HEK293 (cell line): ENCODE measurements at regions not wholly inside any gene's neighbourhood (a gene's known extent, or its start where the extent isn't known, plus 50 kb on each side); places are given as distances from the start of the nearest gene placed in this dataset.

ENCODE experiments used
- CTCF ChIA-PET: fragments of 350-600 bp; formaldehyde crosslinking; extraction: SDS; loops from one replicate; lab custom pipeline; 2021; ENCODE audit warnings: antibody characterized with exemption; lab: Yijun Ruan, JAX
- POLR2A ChIA-PET: fragments of 300-600 bp; formaldehyde crosslinking; extraction: SDS; loops from one replicate; lab custom pipeline; 2020; ENCODE audit warnings: antibody characterized with exemption, inconsistent platforms; lab: Yijun Ruan, JAX
- H3K27ac ChIP-seq: fragments of 200-500 bp; sonication (Bioruptor generic); 2 replicates; pipeline ENCODE4 v1.5.1; 2014; ENCODE audit warnings: low read depth, low read length, control low read depth, inconsistent platforms; ENCODE audit errors: extremely low read depth
- H3K36me3 ChIP-seq, 2 experiments: fragments of 200-500 bp in 1 of 2; sonication (Bioruptor generic) in 1 of 2; 1 replicate in 1 of 2; 2 replicates in 1 of 2; pipeline ENCODE4 v1.5.1; 2014 to 2017; ENCODE audit warnings: inconsistent platforms in 2 of 2, low read length in 2 of 2; ENCODE audit not compliant: control insufficient read depth in 2 of 2, insufficient read depth in 1 of 2
- H3K4me1 ChIP-seq: fragments of 200-500 bp; sonication (Bioruptor generic); 2 replicates; pipeline ENCODE4 v1.5.1; 2014; ENCODE audit warnings: mild to moderate bottlenecking, low read length, inconsistent platforms; ENCODE audit not compliant: control insufficient read depth, insufficient read depth
- H3K4me3 ChIP-seq: 2 replicates; pipeline ENCODE4 v1.5.1; 2011; ENCODE audit warnings: low read depth, mild to moderate bottlenecking, control low read depth, low read length, moderate library complexity
- H3K9me3 ChIP-seq: fragments of 200-500 bp; sonication (Bioruptor generic); 2 replicates; pipeline ENCODE4 v1.5.1; 2014; ENCODE audit warnings: low read depth, low read length, inconsistent platforms; ENCODE audit not compliant: control insufficient read depth, insufficient read depth
- KLF10 ChIP-seq: fragments of 450-650 bp; IDR thresholded peaks from 2 replicates; pipeline ENCODE4 v1.5.1; 2018; ENCODE audit warnings: missing biosample characterization, mild to moderate bottlenecking, missing genetic modification characterization
- MZF1 ChIP-seq: fragments of 450-650 bp; formaldehyde crosslinking; IDR thresholded peaks from 2 replicates; pipeline ENCODE4 v1.5.1; 2017; ENCODE audit warnings: missing biosample characterization, missing genetic modification characterization, borderline replicate concordance
- PRDM4 ChIP-seq: fragments of 450-650 bp; formaldehyde crosslinking; IDR thresholded peaks from 2 replicates; pipeline ENCODE4 v1.5.1; 2017; ENCODE audit warnings: missing biosample characterization, missing genetic modification characterization
- SCRT1 ChIP-seq: fragments of 450-650 bp; formaldehyde crosslinking; IDR thresholded peaks from 2 replicates; pipeline ENCODE4 v1.5.1; 2016; ENCODE audit warnings: missing biosample characterization, missing genetic modification characterization, borderline replicate concordance
- ZBTB6 ChIP-seq: fragments of 450-650 bp; formaldehyde crosslinking; IDR thresholded peaks from 2 replicates; pipeline ENCODE4 v1.5.1; 2017; ENCODE audit warnings: missing biosample characterization, missing genetic modification characterization
- ZBTB7A ChIP-seq: fragments of 450-650 bp; formaldehyde crosslinking; IDR thresholded peaks from 2 replicates; pipeline ENCODE4 v1.5.1; 2016; ENCODE audit warnings: low read depth, missing biosample characterization, missing genetic modification characterization
- ZFP37 ChIP-seq: fragments of 450-650 bp; formaldehyde crosslinking; IDR thresholded peaks from 2 replicates; pipeline ENCODE4 v1.5.1; 2016; ENCODE audit warnings: missing biosample characterization, missing genetic modification characterization
- ZNF114 ChIP-seq: fragments of 450-650 bp; formaldehyde crosslinking; IDR thresholded peaks from 2 replicates; pipeline ENCODE4 v1.5.0; 2017; ENCODE audit warnings: missing biosample characterization, missing genetic modification characterization
- ZNF423 ChIP-seq: fragments of 450-650 bp; formaldehyde crosslinking; IDR thresholded peaks from 2 replicates; pipeline ENCODE4 v1.5.1; 2016; ENCODE audit warnings: missing biosample characterization, missing genetic modification characterization
- ZNF449 ChIP-seq: fragments of 450-650 bp; formaldehyde crosslinking; IDR thresholded peaks from 2 replicates; pipeline ENCODE4 v1.5.1; 2017; ENCODE audit warnings: missing biosample characterization, mild to moderate bottlenecking, missing genetic modification characterization, moderate library complexity
- ZNF530 ChIP-seq: fragments of 450-650 bp; formaldehyde crosslinking; IDR thresholded peaks from 2 replicates; pipeline ENCODE4 v1.5.1; 2016; ENCODE audit warnings: low read depth, missing biosample characterization, missing genetic modification characterization
- ZNF548 ChIP-seq: fragments of 450-650 bp; formaldehyde crosslinking; IDR thresholded peaks from 2 replicates; pipeline ENCODE4 v1.5.1; 2016; ENCODE audit warnings: missing biosample characterization, missing genetic modification characterization
- ZNF600 ChIP-seq: fragments of 450-650 bp; formaldehyde crosslinking; IDR thresholded peaks from 2 replicates; pipeline ENCODE4 v1.5.1; 2016; ENCODE audit warnings: missing biosample characterization, missing genetic modification characterization
- ZNF629 ChIP-seq: fragments of 450-650 bp; formaldehyde crosslinking; IDR thresholded peaks from 2 replicates; pipeline ENCODE4 v1.5.1; 2017; ENCODE audit warnings: missing biosample characterization, missing genetic modification characterization

- no peaks in the 10 kb centered on the region for H3K9me3 ChIP-seq
- TF ChIP-seq SCRT1 (tag by site-specific recombination) (no peak), ZBTB7A (tag by site-specific recombination) (no peak), ZNF548 (tag by site-specific recombination) (no peak), ZBTB6 (tag by site-specific recombination) (no peak), MZF1 (no peak), ZNF600 (tag by site-specific recombination) (no peak), ZNF114 (no peak), ZFP37 (tag by site-specific recombination) (no peak), KLF10 (tag by site-specific recombination) (no peak), ZNF423 (no peak), ZNF629 (no peak), ZNF449 (tag by site-specific recombination) (no peak)
- H3K27ac ChIP-seq: no peak overlapping the region
- H3K4me3 ChIP-seq: no peak overlapping the region
- ChIA-PET POLR2A (no interaction called here), CTCF (no interaction called here)
- no peaks in the 10 kb centered on the region for H3K4me1 ChIP-seq
- H3K36me3 ChIP-seq: no peaks in the 10 kb centered on the region
Measured at GRCh38 chr20:22916021-22916842, 118.9 kb upstream of the SSTR4 start.

GRCh38 chr20:22918286-22918983 is 116.7 kb upstream of the SSTR4 start:
- ChIA-PET POLR2A (no interaction called here), CTCF (interaction anchor here (1.0 kb wide), 1 partner anchor 67 kb away, joined by 3 read pairs; no protein-coding TSS in a partner anchor)
- Histone ChIP-seq H3K9me3 (no peaks in the 10 kb centered on the region), H3K27ac (no peak overlapping the region), H3K36me3 (no peaks in the 10 kb centered on the region), H3K4me1 (no peaks in the 10 kb centered on the region), H3K4me3 (no peak overlapping the region)
- TF ChIP-seq ZNF449 (tag by site-specific recombination): no peak
- TF ChIP-seq ZNF530: no peak
- no peak for TF ChIP-seq PRDM4
